Activated CD4-positive, alpha-beta T cell treated with anti-CD3 and anti-CD28 coated beads, Interleukin-2, amount 50 U/mL, for 24 hours (primary cell): ENCODE measurements at regions not wholly inside any gene's neighbourhood (a gene's known extent, or its start where the extent isn't known, plus 50 kb on each side); places are given as distances from the start of the nearest gene placed in this dataset.

Experiments
- DNase-seq, 2 donors: peaks; one replicate each; pipeline ENCODE4 v3.0.0-alpha.2; 2020; ENCODE audit warnings: low read depth in 1 of 2, low spot score in 1 of 2

DNA sequence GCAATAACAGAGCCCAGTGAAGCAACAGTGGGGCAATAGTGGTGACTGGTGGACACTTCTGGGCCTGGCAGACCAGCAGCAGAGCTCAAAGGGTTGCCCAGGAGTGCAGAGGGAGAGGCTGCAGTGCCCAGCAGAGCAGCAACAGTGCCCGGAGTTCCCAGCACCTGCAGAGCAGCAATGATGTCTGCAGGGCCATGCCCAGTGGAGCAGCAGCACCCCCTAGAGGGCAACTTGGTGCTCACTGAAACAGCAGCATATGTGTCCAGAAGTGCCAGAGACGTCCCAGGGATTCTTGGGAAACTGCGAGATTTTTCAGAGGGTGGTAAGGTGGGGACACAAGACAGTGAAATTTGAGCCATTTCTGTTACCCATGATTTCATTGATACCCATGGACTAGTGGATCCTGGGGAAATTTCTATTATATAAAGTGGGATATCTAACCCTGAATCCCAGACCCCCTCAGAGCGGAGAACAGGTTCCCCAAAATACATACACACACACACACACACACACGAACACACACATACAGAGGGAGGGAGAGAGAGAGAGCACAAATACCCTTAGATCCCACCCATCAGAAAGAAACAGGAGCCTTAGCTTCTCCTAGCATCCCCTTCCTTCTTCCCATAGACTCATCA, 156.9 kb upstream of the GJB5 start:
- DNase-seq = peak in 1 of 2 donors; percentile 30

GRCh38 chr1:34602907-34603306, 151.9 kb upstream of the GJB5 start:
- no peak for DNase-seq

DNA sequence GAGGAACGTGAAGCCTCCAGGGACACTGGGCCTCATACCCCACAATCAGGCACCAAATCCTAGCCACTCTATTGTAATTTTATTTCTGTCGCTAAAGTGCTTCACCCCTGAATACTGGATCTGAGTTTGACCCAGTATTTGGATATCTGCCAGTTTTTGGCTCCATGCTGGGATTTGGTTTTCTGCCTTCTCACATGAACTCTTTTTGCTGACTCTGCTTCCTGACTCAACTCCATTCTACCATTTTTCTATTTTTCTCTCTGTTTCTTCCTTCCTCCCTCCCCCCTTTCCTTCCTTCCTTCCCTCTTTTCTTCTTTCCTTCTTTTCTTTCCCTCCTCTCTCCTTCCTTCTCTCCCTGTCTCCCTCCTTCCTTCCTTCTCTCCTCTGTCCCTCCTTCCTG, 151.3 kb upstream of the GJB5 start:
- DNase-seq = no peak

DNA sequence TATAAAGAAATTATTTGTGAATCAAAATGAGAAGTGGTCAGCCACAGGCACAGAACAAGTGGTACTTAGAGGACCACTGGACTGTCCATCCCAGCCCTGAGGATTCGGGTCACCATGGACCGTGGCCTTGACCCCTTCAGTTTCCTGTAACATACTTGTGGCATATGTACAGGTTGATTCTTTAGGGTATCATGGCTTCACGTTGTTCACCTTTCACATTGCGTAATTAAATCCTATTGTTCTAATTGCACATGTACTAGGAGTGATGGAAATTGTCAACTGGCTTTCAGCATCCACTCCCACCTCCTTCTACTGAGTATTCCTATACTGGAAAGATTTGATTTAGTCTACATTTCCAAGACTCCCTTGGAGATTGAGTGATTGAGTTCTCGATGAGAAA, 148.3 kb upstream of the GJB5 start:
- DNase-seq = no peak

GRCh38 chr1:34610063-34610462, 144.8 kb upstream of the GJB5 start:
- DNase-seq = no peak

GRCh38 chr1:34611571-34611970, 143.3 kb upstream of the GJB5 start:
- DNase-seq = no peak

GRCh38 chr1:34612091-34612827, 142.6 kb upstream of the GJB5 start:
- no peak for DNase-seq

DNA sequence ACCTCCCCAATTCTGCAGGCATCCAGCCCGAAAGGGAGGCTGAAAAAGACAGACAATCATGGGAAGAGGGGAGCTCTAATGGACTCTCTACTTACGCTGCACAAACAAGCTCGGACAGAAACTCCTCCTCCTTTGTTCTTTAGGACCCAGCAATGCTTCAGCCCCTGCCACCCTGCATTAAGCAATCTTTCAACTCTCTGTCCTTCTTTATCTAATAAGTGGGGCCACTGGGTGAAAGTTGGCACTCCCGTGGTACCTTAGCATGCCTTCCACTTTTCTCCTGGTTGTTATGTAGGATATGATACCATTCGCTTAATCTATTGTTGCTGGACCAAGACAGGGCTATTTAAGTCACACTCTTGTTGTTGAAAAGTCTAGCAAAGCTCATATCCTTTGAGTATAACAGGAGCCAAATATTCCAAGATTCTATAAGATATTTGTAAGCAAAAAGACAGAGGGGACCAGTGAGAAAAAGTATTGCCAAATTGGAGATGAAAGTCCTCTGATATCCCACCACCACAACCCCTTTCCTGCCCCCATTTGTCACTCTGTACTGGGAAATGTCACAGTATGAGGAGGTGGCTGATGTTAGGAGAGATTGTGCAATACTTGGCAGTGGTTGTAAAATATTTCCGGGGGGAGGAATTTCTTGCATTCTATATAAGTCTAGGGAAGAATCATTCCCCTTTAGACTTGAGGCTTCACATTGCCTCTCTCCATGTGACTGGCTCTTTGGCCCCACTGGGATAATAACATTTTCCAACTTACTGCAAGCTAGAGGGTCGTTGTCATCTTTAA, 137.3 kb upstream of the GJB5 start:
- no peak for DNase-seq

DNA sequence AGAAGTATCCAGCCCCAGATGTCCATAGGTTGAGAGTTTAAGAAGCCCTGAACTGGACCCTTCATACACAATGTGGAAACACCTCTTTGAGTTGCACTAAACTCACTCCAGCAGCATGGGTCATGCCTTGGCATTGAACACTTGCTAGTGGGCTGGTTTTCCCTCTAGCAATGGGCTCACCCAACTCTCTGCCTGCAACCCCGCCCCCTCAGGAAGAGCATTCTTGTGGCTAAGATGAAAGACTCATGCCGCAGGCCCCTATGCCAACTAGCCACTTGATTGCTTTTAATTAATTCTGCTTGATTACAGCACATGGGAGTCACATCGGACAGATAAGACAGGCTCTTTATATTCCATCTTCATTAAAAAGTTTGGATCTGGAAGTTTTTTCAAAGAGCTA, 136.5 kb upstream of the GJB5 start:
- DNase-seq = no peak

DNA sequence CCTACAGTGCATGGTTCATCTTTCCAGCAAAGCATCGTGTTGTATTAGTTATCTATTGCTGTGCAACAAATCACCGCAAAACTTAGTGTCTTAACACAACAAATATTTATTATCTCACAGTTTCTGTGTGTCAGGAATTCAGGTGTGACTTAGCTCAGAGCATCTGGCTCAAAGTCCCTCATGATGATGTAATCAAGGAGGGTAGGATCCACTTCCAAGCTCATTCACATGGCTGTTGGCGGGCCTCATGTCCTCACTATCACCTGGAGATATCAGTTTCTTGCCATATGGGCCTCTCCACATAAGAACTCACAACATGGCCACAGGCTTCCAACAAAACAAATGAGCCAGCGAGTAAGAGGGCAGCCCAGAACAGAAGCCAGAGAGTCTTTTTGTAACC, 135.6 kb upstream of the GJB5 start:
- DNase-seq = no peak

GRCh38 chr1:34621916-34622315, 132.9 kb upstream of the GJB5 start:
- no peak for DNase-seq

GRCh38 chr1:34625521-34626015, 129.3 kb upstream of the GJB5 start:
- DNase-seq = no peak

- no peak for DNase-seq
Measured at GRCh38 chr1:34627465-34628240, 127.2 kb upstream of the GJB5 start.

GRCh38 chr1:34631126-34631525, 123.7 kb upstream of the GJB5 start:
- DNase-seq = no peak

DNA sequence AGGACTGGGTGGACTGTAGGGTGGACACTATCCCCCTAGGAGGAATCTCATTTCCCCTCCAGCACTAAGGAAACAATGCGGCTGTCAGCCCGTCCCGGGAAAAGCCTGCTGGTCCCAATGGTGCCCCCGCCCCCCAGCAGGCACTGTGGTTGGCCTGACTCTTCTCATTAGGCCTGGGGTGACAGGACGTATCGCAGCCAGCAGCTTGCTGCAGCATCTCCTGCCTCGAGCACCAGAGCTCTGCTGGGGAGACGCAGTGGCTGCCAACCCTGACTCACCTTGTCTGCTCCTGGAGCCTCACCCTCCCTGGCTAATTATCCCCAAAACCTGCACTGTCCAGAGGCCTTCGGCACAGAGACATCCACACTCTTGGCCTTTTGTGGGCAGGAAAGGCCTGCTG, 115.1 kb upstream of the GJB5 start:
- DNase-seq = no peak

DNA sequence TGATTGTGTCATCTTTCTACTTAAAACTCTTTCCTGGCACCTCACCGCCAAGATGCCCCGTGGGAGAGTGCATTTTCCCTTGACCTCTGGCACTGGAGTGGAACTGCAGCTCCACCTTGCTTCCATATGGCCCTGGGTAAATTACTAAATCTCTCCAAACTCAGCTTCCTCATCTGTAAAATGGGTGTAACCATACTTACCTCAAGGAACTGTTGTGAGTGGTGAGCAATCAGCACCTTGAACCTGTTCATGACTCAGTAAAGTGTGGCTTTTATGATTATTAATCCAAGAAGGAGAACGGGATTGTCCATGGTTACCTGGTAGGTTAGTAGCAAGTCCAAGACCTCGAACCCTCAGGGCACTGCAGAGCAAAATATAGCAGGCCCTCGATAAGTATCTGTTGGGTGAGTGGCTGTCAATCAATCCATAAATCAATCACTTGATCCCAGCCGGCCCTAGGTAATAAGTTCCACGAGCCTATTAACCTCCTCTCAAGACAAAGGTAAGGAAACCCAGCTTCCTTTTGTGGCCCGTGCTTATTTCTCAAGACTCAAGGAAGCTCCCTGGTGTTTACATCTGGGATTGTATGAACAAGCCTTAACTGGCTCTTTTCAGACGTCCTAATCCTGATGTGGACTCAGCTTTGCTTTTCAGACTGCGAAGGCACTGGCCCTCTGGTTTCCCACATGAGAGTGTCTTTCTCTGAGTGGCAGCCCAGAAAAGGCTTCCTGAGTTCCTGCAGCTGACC, 114.0 kb upstream of the GJB5 start:
- no peak for DNase-seq

DNA sequence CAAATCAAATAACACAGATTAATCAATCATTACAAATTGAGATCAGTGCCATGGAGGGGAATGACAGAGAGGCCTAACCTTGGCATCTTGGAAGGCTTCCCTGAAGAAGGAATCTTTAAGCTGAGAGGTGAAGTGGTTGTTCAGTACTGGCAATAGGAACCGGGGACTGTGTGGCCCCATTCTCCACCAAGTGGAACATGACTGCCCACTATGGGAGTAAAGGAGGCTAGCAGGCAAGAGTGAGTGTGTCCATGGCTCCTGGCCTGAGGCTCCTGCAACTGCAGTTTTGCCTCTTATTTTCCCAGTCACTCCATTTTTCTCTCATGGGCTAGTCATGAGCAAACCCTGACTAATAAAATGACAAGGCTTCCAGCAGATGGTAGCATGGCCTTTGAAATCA, 112.2 kb upstream of the GJB5 start:
- DNase-seq = no peak

GRCh38 chr1:34645109-34645688, 109.6 kb upstream of the GJB5 start:
- no peak for DNase-seq

DNA sequence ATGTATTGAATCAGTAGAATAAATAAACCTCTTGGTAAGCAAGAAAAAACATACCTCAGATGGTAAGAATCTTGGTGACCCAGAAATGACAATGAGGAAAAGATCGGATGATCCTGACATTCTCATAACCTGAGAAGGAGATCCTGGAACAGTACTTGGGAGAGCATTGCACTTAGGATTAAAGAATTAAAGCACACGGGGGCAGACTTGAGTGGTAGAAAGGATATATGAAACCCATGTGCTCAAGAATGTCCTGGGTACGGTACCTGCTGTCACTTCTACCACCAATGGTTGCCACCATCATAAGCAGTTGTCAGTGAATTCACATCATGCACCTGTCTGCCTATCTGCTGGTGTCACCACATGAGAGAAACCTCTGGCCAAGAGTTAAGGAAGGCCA, 108.9 kb upstream of the GJB5 start:
- DNase-seq = no peak

DNA sequence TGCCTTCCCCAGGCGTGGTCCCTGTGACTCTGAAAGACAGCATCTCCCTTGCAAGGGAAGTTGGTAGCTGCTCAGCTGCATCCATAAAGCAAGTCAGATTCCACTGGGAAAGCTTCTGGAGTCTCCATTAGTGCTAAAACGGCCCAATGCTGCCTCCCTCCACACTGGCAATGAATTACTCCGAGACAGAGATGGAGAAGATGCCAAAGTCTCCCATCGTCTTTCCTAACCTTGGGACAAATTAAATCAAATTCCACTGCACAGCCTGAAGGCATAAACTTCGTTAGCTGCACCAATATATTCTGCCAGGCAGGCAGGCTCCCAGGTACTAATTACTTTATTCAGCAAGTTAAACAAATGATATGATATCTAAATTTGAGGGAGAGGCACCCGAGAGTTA, 106.3 kb upstream of the GJB5 start:
- no peak for DNase-seq
